Fibroblast of lung (primary cell): ENCODE measurements at regions not wholly inside any gene's neighbourhood (a gene's known extent, or its start where the extent isn't known, plus 50 kb on each side); places are given as distances from the start of the nearest gene placed in this dataset.

Source experiments
- DNase-seq, 2 donors: peaks; one replicate each; pipeline versions ENCODE4 v3.0.0 to v3.0.0-alpha.2; 2010; ENCODE audit warnings: low read depth in 2 of 2
- H2AFZ ChIP-seq: 2 replicates; pipeline ENCODE4 v1.5.1; 2012; ENCODE audit warnings: low read length, control low read depth, inconsistent platforms
- H3K27ac ChIP-seq: 2 replicates; pipeline ENCODE4 v1.5.1; 2011; ENCODE audit warnings: low read length, control low read depth; ENCODE audit not compliant: insufficient read depth
- H3K27me3 ChIP-seq: 2 replicates; pipeline ENCODE4 v1.5.1; 2011; ENCODE audit warnings: mild to moderate bottlenecking, low read length; ENCODE audit not compliant: control insufficient read depth, insufficient read depth
- H3K36me3 ChIP-seq: 2 replicates; pipeline ENCODE4 v1.5.1; 2011; ENCODE audit warnings: low read length; ENCODE audit not compliant: control insufficient read depth, insufficient read depth
- H3K4me1 ChIP-seq: 2 replicates; pipeline ENCODE4 v1.5.1; 2011; ENCODE audit warnings: low read length; ENCODE audit not compliant: control insufficient read depth, insufficient read depth; ENCODE audit errors: extremely low read depth
- H3K4me2 ChIP-seq: 2 replicates; pipeline ENCODE4 v1.5.1; 2011; ENCODE audit warnings: low read length, control low read depth; ENCODE audit not compliant: insufficient read depth; ENCODE audit errors: extremely low read depth
- H3K4me3 ChIP-seq, 4 experiments: fragments of 200-600 bp in 1 of 4; sonication (generic) in 1 of 4; replicated peaks in 1 of 4; 2 replicates each; pipeline ENCODE4 v1.5.1; 2011 to 2016; ENCODE audit warnings: low read length in 4 of 4, low read depth in 3 of 4, mild to moderate bottlenecking in 3 of 4, control low read depth in 2 of 4, inconsistent platforms in 1 of 4, mixed read lengths in 1 of 4; ENCODE audit not compliant: insufficient read depth in 1 of 4; ENCODE audit errors: control extremely low read depth in 1 of 4
- H3K79me2 ChIP-seq: 2 replicates; pipeline ENCODE4 v1.5.1; 2012; ENCODE audit warnings: mild to moderate bottlenecking, low read length, inconsistent platforms; ENCODE audit not compliant: control insufficient read depth, insufficient read depth
- H3K9ac ChIP-seq: 2 replicates; pipeline ENCODE4 v1.5.1; 2011; ENCODE audit warnings: mild to moderate bottlenecking, low read length, control low read depth; ENCODE audit not compliant: insufficient read depth
- H3K9me3 ChIP-seq: 2 replicates; pipeline ENCODE4 v1.5.1; 2012; ENCODE audit warnings: low read depth, low read length; ENCODE audit not compliant: control insufficient read depth, insufficient read depth
- H4K20me1 ChIP-seq: 2 replicates; pipeline ENCODE4 v1.5.1; 2011; ENCODE audit warnings: low read length; ENCODE audit not compliant: control insufficient read depth, insufficient read depth; ENCODE audit errors: extremely low read depth
- EZH2 ChIP-seq: IDR thresholded peaks from 2 replicates; pipeline ENCODE4 v1.5.1; 2012; ENCODE audit warnings: low read length, control low read depth, mild to moderate bottlenecking; ENCODE audit errors: missing control alignments
- TF ChIP-seq, protein P1 (sequence below), 2 donors: IDR thresholded peaks in 1 of 2; conservative IDR thresholded peaks in 1 of 2; 1 replicate in 1 of 2; 2 replicates in 1 of 2; pipeline ENCODE4 v1.5.1; 2011 to 2012; ENCODE audit warnings: low read length in 2 of 2, control low read depth in 1 of 2, inconsistent platforms in 1 of 2, low read depth in 1 of 2, mild to moderate bottlenecking in 1 of 2

DNA sequence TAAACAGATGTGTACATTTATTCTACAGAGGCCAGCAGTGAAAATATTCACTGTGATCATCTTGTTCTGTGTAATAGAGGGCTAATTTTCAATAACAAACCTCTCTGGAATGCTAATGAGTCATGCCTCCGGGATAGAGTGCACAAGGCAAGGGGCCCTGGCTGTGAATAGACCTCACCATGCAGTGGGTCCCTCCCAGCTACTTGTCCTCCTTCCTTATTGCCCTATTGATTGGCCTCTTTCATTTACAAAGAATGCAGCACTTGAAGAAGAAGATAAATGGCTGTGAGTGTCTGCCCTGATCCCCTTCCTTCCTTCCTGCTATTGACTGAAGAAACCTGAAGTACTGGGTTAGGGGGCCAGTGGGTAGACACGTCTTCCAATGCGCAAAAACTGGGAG is 436.3 kb downstream of the WDR72 start:
- Histone ChIP-seq H3K4me1 (no peaks in the 10 kb centered on the region), H4K20me1 (no peaks in the 10 kb centered on the region), H2AFZ (no peak overlapping the region), H3K4me2 (no peak overlapping the region), H3K27ac (no peak overlapping the region), H3K36me3 (no peaks in the 10 kb centered on the region), H3K4me3 (no peak overlapping the region), H3K79me2 (no peaks in the 10 kb centered on the region), H3K27me3 (no peaks in the 10 kb centered on the region), H3K9me3 (no peaks in the 10 kb centered on the region), H3K9ac (no peak overlapping the region)
- DNase-seq, result no peak
- TF ChIP-seq, protein P1, sequence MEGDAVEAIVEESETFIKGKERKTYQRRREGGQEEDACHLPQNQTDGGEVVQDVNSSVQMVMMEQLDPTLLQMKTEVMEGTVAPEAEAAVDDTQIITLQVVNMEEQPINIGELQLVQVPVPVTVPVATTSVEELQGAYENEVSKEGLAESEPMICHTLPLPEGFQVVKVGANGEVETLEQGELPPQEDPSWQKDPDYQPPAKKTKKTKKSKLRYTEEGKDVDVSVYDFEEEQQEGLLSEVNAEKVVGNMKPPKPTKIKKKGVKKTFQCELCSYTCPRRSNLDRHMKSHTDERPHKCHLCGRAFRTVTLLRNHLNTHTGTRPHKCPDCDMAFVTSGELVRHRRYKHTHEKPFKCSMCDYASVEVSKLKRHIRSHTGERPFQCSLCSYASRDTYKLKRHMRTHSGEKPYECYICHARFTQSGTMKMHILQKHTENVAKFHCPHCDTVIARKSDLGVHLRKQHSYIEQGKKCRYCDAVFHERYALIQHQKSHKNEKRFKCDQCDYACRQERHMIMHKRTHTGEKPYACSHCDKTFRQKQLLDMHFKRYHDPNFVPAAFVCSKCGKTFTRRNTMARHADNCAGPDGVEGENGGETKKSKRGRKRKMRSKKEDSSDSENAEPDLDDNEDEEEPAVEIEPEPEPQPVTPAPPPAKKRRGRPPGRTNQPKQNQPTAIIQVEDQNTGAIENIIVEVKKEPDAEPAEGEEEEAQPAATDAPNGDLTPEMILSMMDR (conservative IDR thresholded peaks at IDR 0.05 in 1 of 2, IDR thresholded peaks at IDR 0.05 in 1 of 2; ENCODE audit: low read depth in 1 of 2, low read length in 2 of 2), result no peak
- TF ChIP-seq EZH2, result no peak

DNA sequence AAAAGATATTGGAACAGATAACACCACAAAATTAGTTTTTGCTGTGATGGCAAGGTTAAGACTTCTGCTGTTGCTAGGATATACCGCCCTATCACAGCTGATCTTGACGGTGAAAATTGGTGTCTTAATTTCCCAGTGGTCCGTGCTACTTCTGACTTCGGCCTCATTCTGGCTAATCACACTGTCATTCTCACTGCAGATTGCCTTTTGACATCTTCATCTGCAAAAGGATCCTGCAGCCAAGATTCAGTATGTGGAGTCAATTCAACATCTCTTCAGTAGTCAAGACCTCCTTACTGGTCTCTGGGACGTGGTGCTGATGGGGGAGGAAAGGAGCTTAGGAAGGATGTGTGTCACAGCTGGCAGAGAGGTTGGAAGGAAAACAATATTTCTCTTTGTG is 438.6 kb downstream of the WDR72 start:
- TF ChIP-seq, protein P1 (conservative IDR thresholded peaks at IDR 0.05 in 1 of 2, IDR thresholded peaks at IDR 0.05 in 1 of 2; ENCODE audit: low read depth in 1 of 2, low read length in 2 of 2), result no peak
- TF ChIP-seq EZH2, result no peak
- DNase-seq, result no peak
- Histone ChIP-seq H3K79me2 (no peaks in the 10 kb centered on the region), H3K9me3 (no peaks in the 10 kb centered on the region), H3K4me2 (no peak overlapping the region), H3K27me3 (no peaks in the 10 kb centered on the region), H4K20me1 (no peaks in the 10 kb centered on the region), H3K4me3 (no peak overlapping the region), H3K4me1 (no peaks in the 10 kb centered on the region), H3K27ac (no peak overlapping the region), H2AFZ (no peak overlapping the region), H3K9ac (no peak overlapping the region), H3K36me3 (no peaks in the 10 kb centered on the region)

DNA sequence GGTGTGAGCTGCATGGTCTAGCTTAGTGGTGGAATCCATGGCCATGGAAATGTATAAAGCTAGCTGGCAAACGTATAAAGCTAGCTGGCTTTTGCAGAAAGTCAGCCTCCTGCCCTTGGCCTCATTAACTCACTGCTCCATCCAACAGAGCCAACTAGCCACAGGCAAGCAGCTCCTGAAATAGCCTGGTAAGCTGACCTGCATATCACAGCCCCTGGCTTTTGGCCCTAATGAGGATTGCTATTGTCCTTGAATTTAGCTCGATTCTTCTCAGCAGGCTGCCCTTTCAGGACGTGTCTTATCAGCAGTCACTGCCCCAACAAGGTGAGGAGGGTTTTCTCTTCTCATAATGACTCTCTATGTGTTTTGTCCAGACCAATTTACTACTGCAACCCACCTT is 446.8 kb downstream of the WDR72 start:
- TF ChIP-seq, protein P1 (conservative IDR thresholded peaks at IDR 0.05 in 1 of 2, IDR thresholded peaks at IDR 0.05 in 1 of 2; ENCODE audit: low read depth in 1 of 2, low read length in 2 of 2), result no peak
- no peak for TF ChIP-seq EZH2
- H2AFZ ChIP-seq, result no peak overlapping the region
- H3K27ac ChIP-seq, result no peak overlapping the region
- H3K4me1 ChIP-seq, result no peaks in the 10 kb centered on the region
- no peaks in the 10 kb centered on the region for H3K27me3 ChIP-seq
- H3K9ac ChIP-seq, result no peak overlapping the region
- H3K4me2 ChIP-seq, result no peak overlapping the region
- H3K9me3 ChIP-seq, result no peaks in the 10 kb centered on the region
- no peaks in the 10 kb centered on the region for H4K20me1 ChIP-seq
- H3K4me3 ChIP-seq, result no peak overlapping the region
- DNase-seq, result no peak
- H3K79me2 ChIP-seq, result no peaks in the 10 kb centered on the region
- no peaks in the 10 kb centered on the region for H3K36me3 ChIP-seq
